Hypothalamus (tissue), 51 donors: ENCODE measurements at regions not wholly inside any gene's neighbourhood (a gene's known extent, or its start where the extent isn't known, plus 50 kb on each side); places are given as distances from the start of the nearest gene placed in this dataset.

Experiments
- DNase-seq, 51 donors: peaks; one replicate each; lab custom pipeline; 2025; lab: John Stamatoyannopoulos, UW

- DNase-seq: no peak
These were observed 173.7 kb upstream of the KIF2A start for GRCh38 chr5:62132276-62132675.

- no peak for DNase-seq
These were observed 172.6 kb upstream of the KIF2A start for GRCh38 chr5:62133426-62133825.

- DNase-seq: no peak
These were observed 171.2 kb upstream of the KIF2A start for GRCh38 chr5:62134811-62135210.

GRCh38 chr5:62137628-62138027 lies 168.4 kb upstream of the KIF2A start:
- no peak for DNase-seq

- no peak for DNase-seq
These were observed 167.4 kb upstream of the KIF2A start for GRCh38 chr5:62138607-62139006.

- DNase-seq: no peak
These were observed 166.3 kb upstream of the KIF2A start for GRCh38 chr5:62139741-62140140.

GRCh38 chr5:62142351-62142750 lies 163.7 kb upstream of the KIF2A start:
- DNase-seq: peak in 3 of 51 donors; percentile 2 to 19 (median 4)

GRCh38 chr5:62143268-62144229 lies 162.5 kb upstream of the KIF2A start:
- peak in 3 of 51 donors; percentile 4 to 52 (median 38) for DNase-seq

- peak in 20 of 51 donors; percentile 2 to 39 (median 16) for DNase-seq
These were observed 161.5 kb upstream of the KIF2A start for GRCh38 chr5:62144401-62145022.

- DNase-seq: no peak
These were observed 156.1 kb upstream of the KIF2A start for GRCh38 chr5:62149879-62150278.

GRCh38 chr5:62152394-62153087 lies 153.5 kb upstream of the KIF2A start:
- DNase-seq: peak in 11 of 51 donors; percentile 4 to 75 (median 16)

- DNase-seq: no peak
These were observed 151.2 kb upstream of the KIF2A start for GRCh38 chr5:62154758-62155157.

GRCh38 chr5:62155988-62156387 lies 150.0 kb upstream of the KIF2A start:
- no peak for DNase-seq

GRCh38 chr5:62167561-62168057 lies 138.4 kb upstream of the KIF2A start:
- no peak for DNase-seq

GRCh38 chr5:62168506-62169281 lies 137.3 kb upstream of the KIF2A start:
- DNase-seq: no peak

- DNase-seq: no peak
These were observed 127.7 kb upstream of the KIF2A start for GRCh38 chr5:62178258-62178657.

GRCh38 chr5:62182802-62183201 lies 123.2 kb upstream of the KIF2A start:
- no peak for DNase-seq

GRCh38 chr5:62183727-62184126 lies 122.3 kb upstream of the KIF2A start:
- no peak for DNase-seq

GRCh38 chr5:62184444-62184843 lies 121.6 kb upstream of the KIF2A start:
- no peak for DNase-seq

GRCh38 chr5:62190173-62190572 lies 115.8 kb upstream of the KIF2A start:
- DNase-seq: no peak
